GM21360 (cell line): ENCODE measurements at regions not wholly inside any gene's neighbourhood (a gene's known extent, or its start where the extent isn't known, plus 50 kb on each side); places are given as distances from the start of the nearest gene placed in this dataset.

Experiments used
- ATAC-seq: cut with Tn5 transposase; IDR thresholded peaks from one replicate; pipeline ENCODE4 v1.9.1; 2021; ENCODE audit warnings: mild to moderate bottlenecking, moderate library complexity; ENCODE audit not compliant: unreplicated experiment

- no peak for ATAC-seq
These were observed 1094.4 kb downstream of the SI start for GRCh38 chr3:163983940-163984339.

DNA sequence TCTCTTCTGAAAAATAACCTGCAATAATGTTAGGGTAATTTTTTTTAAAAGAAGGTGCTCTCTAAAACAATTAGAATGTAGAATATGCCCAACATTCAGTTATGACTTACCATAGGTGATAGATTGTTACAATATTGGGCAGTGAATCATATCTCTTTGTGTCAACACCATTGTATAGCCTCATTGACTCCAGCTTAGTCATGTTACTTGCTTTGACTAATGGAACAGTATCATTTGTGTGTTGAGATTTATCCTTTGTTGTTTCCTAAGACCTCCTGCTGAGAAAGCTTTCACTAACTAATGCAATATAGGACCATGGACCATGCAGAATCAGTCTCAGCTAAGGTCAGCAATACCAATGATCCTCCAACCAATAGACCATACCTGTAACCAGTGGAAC, 1106.4 kb downstream of the SI start:
- no peak for ATAC-seq

DNA sequence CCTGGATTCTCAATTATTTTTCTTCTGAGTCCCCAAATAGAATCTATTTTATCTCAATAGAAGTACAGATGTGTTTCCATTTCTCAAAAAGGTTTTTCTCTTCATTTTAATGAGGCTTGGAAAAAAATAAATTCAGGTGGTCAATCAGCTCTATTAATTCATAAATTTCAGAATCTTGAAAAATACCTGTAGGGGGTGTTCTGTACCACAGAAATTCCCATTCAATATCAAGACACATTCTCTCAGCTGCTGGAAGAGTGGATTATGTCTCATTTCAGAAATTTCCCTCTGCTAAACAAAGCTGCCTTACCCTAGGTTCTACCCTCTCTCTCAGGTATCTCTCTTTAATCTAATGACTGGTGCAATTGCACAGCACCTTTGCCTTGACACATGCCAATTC, 1121.2 kb downstream of the SI start:
- no peak for ATAC-seq

DNA sequence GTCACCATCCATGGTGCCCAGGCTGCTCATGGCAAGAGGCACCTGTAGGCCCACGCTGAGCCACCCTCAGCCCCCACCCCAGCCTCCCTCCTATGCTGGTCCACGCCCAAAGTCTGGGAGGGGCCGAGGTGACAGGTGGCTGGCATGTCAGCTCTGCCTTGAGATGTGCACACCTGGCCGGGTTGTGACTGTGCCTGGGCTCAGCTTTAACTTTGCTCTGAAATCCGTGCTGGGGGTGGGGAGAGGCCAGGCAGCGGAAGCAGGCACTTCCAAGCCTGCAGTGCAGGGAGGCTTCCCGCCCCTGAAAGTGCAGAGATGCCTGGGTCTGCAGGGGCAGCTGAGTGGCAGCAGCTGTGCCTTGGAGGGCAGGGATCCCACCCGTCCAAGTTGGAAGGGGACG, 1124.8 kb downstream of the SI start:
- ATAC-seq, result no peak

GRCh38 chr3:163952499-163952898, 1125.8 kb downstream of the SI start:
- ATAC-seq, result no peak

DNA sequence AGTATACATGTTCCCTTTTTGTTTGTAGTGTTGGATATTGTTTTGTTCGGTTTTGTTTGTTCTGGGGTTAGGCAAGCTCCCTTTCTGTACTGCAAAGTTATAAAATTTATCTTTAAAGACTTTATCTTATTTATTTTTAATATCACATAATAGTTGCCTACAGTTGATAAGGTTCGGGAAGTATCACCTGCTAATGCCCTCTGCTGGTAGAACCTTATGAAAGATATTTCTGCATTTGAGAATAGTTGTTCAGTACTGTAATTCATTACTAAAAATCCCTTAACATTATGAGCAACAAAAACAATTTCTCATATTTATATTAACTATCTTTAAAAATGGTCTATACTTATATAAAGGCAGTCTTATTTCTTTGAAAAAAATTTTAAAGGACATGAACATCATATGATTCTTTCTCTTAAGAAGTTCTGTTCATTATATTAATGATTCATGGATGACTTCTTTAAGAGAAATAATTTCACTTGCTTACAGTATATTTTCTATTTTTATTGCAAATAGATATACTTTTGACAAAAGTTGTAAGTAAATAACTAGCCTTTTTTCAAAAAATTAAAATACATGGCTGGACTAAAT, 1126.8 kb downstream of the SI start:
- no peak for ATAC-seq

DNA sequence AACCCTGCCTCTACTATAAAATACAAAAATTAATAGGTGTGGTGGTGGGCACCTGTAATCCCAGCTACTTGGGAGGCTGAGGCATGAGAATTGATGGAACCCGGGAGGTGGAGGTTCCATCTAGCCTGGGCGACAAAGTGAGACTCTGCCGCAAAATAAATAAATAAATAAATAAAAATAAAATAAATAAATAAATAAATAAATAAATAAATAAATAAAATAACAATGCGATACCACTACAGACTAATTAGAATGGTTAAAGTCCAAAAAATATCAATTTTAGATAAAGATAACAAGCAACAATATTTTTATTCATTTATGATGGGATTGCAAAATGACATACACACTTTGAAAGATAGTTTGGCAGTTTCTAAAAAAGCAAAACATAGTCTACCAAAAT, 1131.5 kb downstream of the SI start:
- no peak for ATAC-seq

- ATAC-seq, result no peak
These were observed 1134.6 kb downstream of the SI start for GRCh38 chr3:163943664-163944063.

DNA sequence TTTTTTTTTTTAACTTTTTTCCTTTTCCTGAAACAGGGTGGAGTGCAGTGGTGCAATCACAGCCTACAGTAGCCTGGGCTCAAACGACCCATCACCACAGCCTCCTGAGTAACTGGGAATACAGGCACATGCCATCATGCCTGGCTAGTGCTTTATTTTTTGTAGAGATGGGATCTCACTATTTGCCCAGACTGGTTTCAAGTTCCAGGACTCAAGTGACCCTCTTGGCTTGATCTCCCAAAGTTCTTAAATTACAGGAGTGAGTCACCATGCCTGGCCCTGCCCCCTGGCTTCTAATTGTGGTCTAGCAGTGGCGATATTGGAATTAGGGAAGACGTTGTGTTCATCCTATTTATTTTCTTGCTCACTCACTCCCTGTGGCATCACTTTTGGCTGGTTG, 1138.4 kb downstream of the SI start:
- ATAC-seq, result no peak

GRCh38 chr3:163936543-163936942, 1141.8 kb downstream of the SI start:
- no peak for ATAC-seq

- ATAC-seq, result no peak
These were observed 1142.9 kb downstream of the SI start for GRCh38 chr3:163935411-163935810.

DNA sequence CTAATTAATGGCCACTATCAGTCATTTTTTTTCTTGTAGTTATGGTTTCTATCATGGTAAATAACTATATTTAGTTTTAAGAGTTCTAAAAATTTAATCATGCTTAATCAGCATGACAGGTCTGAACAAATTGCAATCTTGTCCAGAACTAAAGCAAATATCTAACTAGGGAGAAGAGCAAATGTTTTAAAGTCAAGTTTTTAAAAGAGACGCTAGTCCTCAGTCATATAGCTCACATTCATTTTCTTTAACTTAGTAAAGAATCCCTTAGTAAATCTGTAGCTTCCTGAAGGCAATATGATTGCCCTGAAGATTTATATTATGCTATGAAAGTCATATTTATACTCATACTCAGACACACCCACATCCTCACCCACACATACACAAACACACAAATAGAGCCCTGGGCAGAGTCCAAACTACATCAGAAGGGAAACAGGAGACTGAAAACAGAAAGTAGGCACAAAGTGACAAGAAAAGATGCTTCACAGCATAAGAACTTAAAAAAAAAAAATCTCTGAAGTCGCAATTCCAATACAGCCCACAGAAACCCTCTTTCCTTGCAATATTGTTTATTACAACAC, 1149.1 kb downstream of the SI start:
- ATAC-seq, result no peak

- no peak for ATAC-seq
These were observed 1150.8 kb downstream of the SI start for GRCh38 chr3:163927521-163927920.

DNA sequence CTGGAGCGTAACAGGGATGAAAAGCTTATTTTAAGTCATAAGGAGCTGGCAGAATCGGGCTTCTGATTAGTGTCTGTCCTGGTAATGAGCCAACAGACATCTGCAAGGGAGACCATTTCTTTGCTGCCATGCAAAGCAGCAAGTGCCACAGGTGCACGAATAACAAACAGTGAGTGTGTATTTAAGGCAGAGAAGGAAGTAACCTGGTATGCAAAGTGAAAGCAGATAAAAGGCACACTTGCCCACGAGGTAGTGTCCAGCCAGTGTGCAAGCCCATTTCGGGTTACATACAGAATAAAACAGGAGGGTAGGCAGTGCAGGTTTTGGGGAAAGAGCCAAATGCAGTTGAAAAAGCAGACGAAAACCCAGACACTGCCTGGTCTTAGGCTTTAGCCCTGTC, 1153.7 kb downstream of the SI start:
- ATAC-seq, result no peak

- ATAC-seq, result no peak
These were observed 1159.1 kb downstream of the SI start for GRCh38 chr3:163919154-163919553.

- ATAC-seq, result no peak
These were observed 1161.4 kb downstream of the SI start for GRCh38 chr3:163916596-163917560.

GRCh38 chr3:163915280-163915679, 1163.0 kb downstream of the SI start:
- no peak for ATAC-seq

DNA sequence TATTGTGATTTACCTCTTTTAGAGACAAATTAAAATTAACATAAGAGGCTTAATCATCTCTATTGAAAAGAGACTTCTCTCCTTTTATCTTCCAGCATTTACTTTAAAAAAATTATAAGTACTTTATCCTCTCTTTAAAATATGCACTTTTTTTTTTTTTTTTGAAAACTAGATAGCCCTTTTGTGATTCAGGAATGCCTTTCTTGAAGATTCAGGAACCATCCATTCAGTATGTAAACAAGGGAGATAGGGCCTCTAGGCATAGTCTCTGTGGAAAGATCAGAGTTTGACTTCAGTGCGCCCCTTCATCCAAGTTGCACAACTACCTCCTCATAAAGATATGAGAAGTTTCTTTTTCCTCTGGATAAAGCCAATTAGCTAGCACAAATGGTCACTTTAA, 1163.7 kb downstream of the SI start:
- ATAC-seq, result no peak

DNA sequence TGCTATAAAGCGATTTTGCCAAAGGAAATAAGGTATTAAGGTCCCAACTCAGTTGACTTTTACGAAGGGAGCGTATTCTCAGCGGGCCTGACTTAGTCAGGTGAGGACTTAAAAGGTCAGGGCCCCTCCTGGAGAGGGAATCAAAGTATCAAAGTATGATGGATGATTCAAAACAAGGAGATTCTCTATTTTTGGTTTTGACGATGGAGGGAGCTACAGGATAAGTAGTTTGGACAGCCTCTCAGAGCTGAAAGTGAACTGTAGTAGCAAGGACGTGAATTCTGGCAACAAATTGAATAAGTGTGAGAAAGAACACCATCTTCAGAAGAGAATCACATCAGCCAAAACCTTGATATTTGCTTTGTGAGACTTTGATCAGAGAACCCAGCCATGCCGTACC, 1186.5 kb downstream of the SI start:
- ATAC-seq, result no peak

DNA sequence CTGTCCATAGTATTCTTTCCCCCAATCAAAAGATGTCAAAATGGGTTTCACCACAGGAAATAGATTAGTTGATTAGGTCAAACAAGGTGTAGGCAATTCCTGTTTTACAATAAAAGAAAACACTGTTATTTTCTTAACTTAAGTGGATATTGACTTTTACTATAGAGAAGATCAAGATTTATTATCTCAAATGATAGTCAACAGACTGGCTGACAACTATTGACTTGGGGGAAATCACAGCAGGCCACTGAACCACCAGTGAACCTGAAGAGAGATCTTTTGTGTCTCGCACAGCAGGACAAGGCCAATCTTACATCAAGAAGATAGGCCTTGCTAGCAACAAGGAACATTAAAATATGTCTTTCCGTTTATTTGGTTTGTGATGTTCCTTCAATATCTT, 1187.6 kb downstream of the SI start:
- no peak for ATAC-seq

GRCh38 chr3:163879172-163879571, 1199.1 kb downstream of the SI start:
- ATAC-seq, result no peak

DNA sequence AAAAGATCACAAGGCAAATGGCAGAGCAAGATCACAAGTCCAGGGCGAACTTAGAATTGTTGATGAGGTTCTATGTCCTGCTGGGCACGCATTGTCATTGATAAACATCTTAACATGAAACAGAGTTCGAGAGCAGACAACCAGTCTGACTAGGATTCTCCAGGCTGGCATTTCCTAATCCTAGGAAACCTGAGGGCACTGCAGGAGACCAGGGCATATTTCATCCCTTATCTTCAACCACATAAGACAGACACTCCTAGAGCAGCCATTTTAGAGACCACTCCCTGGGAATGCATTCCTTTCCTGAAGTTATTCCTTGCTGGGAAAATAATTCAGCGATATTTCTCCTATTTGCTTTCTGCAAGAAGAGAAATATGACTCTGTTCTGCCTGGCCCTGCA, 1199.9 kb downstream of the SI start:
- no peak for ATAC-seq
